ENCODE measurements at regions not wholly inside any gene's neighbourhood (a gene's known extent, or its start where the extent isn't known, plus 50 kb on each side); places are given as distances from the start of the nearest gene placed in this dataset.

GRCh38 chr4:42824278-42824977 is 68.1 kb upstream of the GRXCR1 start:
- no peak overlapping the region for H3K4me3 ChIP-seq (ENCODE audit: insufficient read depth, low read depth, low read length)
- H3K27me3 ChIP-seq (ENCODE audit: control insufficient read depth, insufficient read depth, low read length), result no peaks in the 10 kb centered on the region
- no peaks in the 10 kb centered on the region for H3K36me3 ChIP-seq (replicated peaks; ENCODE audit: control insufficient read depth, insufficient read depth, low read length)
- no peak for DNase-seq

- DNase-seq, result no peak
- Histone ChIP-seq H3K36me3 (replicated peaks; ENCODE audit: control insufficient read depth, insufficient read depth, low read length) (no peaks in the 10 kb centered on the region), H3K27me3 (ENCODE audit: control insufficient read depth, insufficient read depth, low read length) (no peaks in the 10 kb centered on the region), H3K4me3 (ENCODE audit: insufficient read depth, low read depth, low read length) (no peak overlapping the region)
These were observed 71.3 kb upstream of the GRXCR1 start for GRCh38 chr4:42821230-42821629.

- Histone ChIP-seq H3K27me3 (ENCODE audit: control insufficient read depth, insufficient read depth, low read length) (no peaks in the 10 kb centered on the region), H3K36me3 (replicated peaks; ENCODE audit: control insufficient read depth, insufficient read depth, low read length) (no peaks in the 10 kb centered on the region)
- no peak for DNase-seq
These were observed 72.5 kb upstream of the GRXCR1 start for GRCh38 chr4:42819863-42820514.

GRCh38 chr4:42817913-42818312 is 74.6 kb upstream of the GRXCR1 start:
- DNase-seq, result no peak
- Histone ChIP-seq H3K4me3 (ENCODE audit: insufficient read depth, low read depth, low read length) (no peak overlapping the region), H3K27me3 (ENCODE audit: control insufficient read depth, insufficient read depth, low read length) (no peaks in the 10 kb centered on the region), H3K36me3 (replicated peaks; ENCODE audit: control insufficient read depth, insufficient read depth, low read length) (no peaks in the 10 kb centered on the region)

More at GRCh38 chr4:42819863-42820514, 72.5 kb upstream of the GRXCR1 start:
- no peak overlapping the region for H3K4me3 ChIP-seq (ENCODE audit: insufficient read depth, low read depth, low read length)

- no peaks in the 10 kb centered on the region for H3K36me3 ChIP-seq (replicated peaks; ENCODE audit: control insufficient read depth, insufficient read depth, low read length)
- no peak for DNase-seq
- H3K27me3 ChIP-seq (ENCODE audit: control insufficient read depth, insufficient read depth, low read length), result no peaks in the 10 kb centered on the region
- H3K4me3 ChIP-seq (ENCODE audit: insufficient read depth, low read depth, low read length), result no peak overlapping the region
These were observed 75.6 kb upstream of the GRXCR1 start for GRCh38 chr4:42816880-42817400.

- Histone ChIP-seq H3K27me3 (ENCODE audit: control insufficient read depth, insufficient read depth, low read length) (no peaks in the 10 kb centered on the region), H3K36me3 (replicated peaks; ENCODE audit: control insufficient read depth, insufficient read depth, low read length) (no peaks in the 10 kb centered on the region), H3K4me3 (ENCODE audit: insufficient read depth, low read depth, low read length) (no peak overlapping the region)
- no peak for DNase-seq
These were observed 76.2 kb upstream of the GRXCR1 start for GRCh38 chr4:42816189-42816879.

- no peaks in the 10 kb centered on the region for H3K36me3 ChIP-seq (replicated peaks; ENCODE audit: control insufficient read depth, insufficient read depth, low read length)
- H3K4me3 ChIP-seq (ENCODE audit: insufficient read depth, low read depth, low read length), result no peak overlapping the region
- DNase-seq, result no peak
- H3K27me3 ChIP-seq (ENCODE audit: control insufficient read depth, insufficient read depth, low read length), result no peaks in the 10 kb centered on the region
These were observed 83.0 kb upstream of the GRXCR1 start for GRCh38 chr4:42809419-42810084.

- DNase-seq, result no peak
- Histone ChIP-seq H3K4me3 (ENCODE audit: insufficient read depth, low read depth, low read length) (no peak overlapping the region), H3K27me3 (ENCODE audit: control insufficient read depth, insufficient read depth, low read length) (no peaks in the 10 kb centered on the region), H3K36me3 (replicated peaks; ENCODE audit: control insufficient read depth, insufficient read depth, low read length) (no peaks in the 10 kb centered on the region)
These were observed 86.1 kb upstream of the GRXCR1 start for GRCh38 chr4:42806303-42806835.

- Histone ChIP-seq H3K36me3 (replicated peaks; ENCODE audit: control insufficient read depth, insufficient read depth, low read length) (no peaks in the 10 kb centered on the region), H3K27me3 (ENCODE audit: control insufficient read depth, insufficient read depth, low read length) (no peaks in the 10 kb centered on the region), H3K4me3 (ENCODE audit: insufficient read depth, low read depth, low read length) (no peak overlapping the region)
- no peak for DNase-seq
These were observed 103.4 kb upstream of the GRXCR1 start for GRCh38 chr4:42789041-42789567.

GRCh38 chr4:42787079-42787463 is 105.4 kb upstream of the GRXCR1 start:
- Histone ChIP-seq H3K36me3 (replicated peaks; ENCODE audit: control insufficient read depth, insufficient read depth, low read length) (no peaks in the 10 kb centered on the region), H3K4me3 (ENCODE audit: insufficient read depth, low read depth, low read length) (no peak overlapping the region), H3K27me3 (ENCODE audit: control insufficient read depth, insufficient read depth, low read length) (no peaks in the 10 kb centered on the region)
- no peak for DNase-seq

- no peak overlapping the region for H3K4me3 ChIP-seq (ENCODE audit: insufficient read depth, low read depth, low read length)
- no peaks in the 10 kb centered on the region for H3K27me3 ChIP-seq (ENCODE audit: control insufficient read depth, insufficient read depth, low read length)
- no peaks in the 10 kb centered on the region for H3K36me3 ChIP-seq (replicated peaks; ENCODE audit: control insufficient read depth, insufficient read depth, low read length)
- DNase-seq, result peak; percentile 32
These were observed 106.0 kb upstream of the GRXCR1 start for GRCh38 chr4:42786350-42787078.

- no peaks in the 10 kb centered on the region for H3K36me3 ChIP-seq (replicated peaks; ENCODE audit: control insufficient read depth, insufficient read depth, low read length)
- H3K4me3 ChIP-seq (ENCODE audit: insufficient read depth, low read depth, low read length), result no peak overlapping the region
- no peaks in the 10 kb centered on the region for H3K27me3 ChIP-seq (ENCODE audit: control insufficient read depth, insufficient read depth, low read length)
- DNase-seq, result no peak
These were observed 106.7 kb upstream of the GRXCR1 start for GRCh38 chr4:42785817-42786216.

- H3K4me3 ChIP-seq (ENCODE audit: insufficient read depth, low read depth, low read length), result no peak overlapping the region
- H3K36me3 ChIP-seq (replicated peaks; ENCODE audit: control insufficient read depth, insufficient read depth, low read length), result no peaks in the 10 kb centered on the region
- DNase-seq, result no peak
These were observed 111.2 kb upstream of the GRXCR1 start for GRCh38 chr4:42781315-42781714.

GRCh38 chr4:42778349-42778748 is 114.2 kb upstream of the GRXCR1 start:
- H3K36me3 ChIP-seq (replicated peaks; ENCODE audit: control insufficient read depth, insufficient read depth, low read length), result no peaks in the 10 kb centered on the region
- no peaks in the 10 kb centered on the region for H3K27me3 ChIP-seq (ENCODE audit: control insufficient read depth, insufficient read depth, low read length)
- DNase-seq, result no peak
- no peak overlapping the region for H3K4me3 ChIP-seq (ENCODE audit: insufficient read depth, low read depth, low read length)

More at GRCh38 chr4:42781315-42781714, 111.2 kb upstream of the GRXCR1 start:
- no peaks in the 10 kb centered on the region for H3K27me3 ChIP-seq (ENCODE audit: control insufficient read depth, insufficient read depth, low read length)
